GM19025 (cell line): ENCODE measurements at regions not wholly inside any gene's neighbourhood (a gene's known extent, or its start where the extent isn't known, plus 50 kb on each side); places are given as distances from the start of the nearest gene placed in this dataset.
"Not testable (repeated sequence)": the region's sequence is repeated elsewhere in the genome, so short reads cannot be mapped to it uniquely, and the experiment has no call there.

Source experiments
- ATAC-seq: cut with Tn5 transposase; IDR thresholded peaks from one replicate; pipeline ENCODE4 v1.9.1; 2021; ENCODE audit warnings: mild to moderate bottlenecking, low read depth, moderate library complexity; ENCODE audit not compliant: unreplicated experiment

DNA sequence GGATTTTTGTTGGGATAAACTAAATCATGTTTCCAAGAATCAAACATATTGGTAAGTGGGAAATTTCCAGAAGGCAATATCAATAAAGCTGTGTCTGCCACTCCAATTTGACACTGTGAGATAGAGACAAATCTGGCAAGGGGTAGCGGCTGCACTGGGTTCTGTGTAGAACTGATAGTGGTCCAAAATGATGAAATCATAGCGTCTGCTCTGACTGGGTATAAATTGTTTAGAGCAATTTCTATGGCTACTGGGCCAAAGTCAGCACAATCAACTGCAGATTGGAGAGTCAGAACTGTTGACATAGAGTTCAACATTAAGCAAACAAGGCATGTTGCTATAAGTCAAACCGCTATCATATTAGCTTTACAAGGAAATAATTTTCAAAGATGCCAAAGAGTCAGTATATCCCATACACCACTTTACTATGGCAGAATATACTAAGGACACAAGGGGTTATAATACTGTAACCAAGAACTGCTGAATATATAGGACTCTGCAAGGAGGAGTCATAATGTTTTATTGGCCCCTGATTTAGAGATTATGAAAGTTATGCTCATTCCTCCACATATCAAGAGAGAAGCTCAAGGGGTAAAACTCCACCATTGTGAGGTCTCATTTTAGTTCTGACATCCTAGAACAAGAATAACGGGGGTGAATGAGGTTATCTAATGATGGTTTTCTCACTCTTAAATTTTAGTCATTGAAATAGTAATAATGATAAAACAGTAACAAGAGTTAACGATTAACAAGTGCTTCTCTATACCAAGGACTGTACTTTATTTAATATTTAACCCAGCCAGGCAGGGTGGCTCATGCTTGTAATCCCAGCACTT, 309.7 kb upstream of the GADL1 start:
- no peak for ATAC-seq

DNA sequence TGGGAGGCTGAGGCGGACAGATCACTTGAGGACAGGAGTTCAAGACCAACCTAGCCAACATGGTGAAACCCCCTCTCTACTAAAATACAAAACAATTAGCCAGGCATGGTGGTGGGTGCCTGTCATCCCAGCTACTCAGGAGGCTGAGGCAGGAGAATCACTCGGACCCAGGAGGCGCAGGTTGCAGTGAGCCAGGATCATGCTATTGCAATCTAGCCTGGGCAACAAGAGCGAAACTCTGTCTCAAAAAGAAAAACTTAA, 310.3 kb upstream of the GADL1 start:
- ATAC-seq: not testable (repeated sequence)

DNA sequence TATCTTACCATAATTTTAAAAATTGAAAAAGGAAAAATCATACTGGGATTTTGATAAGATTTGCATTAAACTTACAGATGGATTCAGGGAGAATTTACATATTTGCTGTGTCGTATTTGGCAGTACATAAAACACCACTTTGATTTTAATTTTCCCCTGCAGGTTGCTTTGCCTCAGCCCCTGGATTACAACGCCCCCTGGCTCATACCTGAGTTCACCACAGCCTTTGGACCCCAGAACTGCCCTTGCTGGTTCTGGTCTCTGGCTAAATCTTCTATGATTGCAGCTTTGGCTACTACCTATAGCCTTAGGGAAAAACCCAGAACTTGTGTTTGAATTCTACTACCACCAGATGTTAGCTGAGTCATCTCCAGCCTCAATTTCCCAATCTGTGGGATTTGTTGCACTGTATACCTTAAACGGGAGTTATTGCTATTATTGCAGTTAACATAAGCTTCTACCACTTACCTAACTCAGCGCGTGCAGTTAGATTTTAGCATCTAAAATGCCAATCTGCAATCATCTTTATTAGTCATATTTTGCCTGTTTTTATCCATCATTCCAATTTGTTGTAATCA, 315.7 kb upstream of the GADL1 start:
- ATAC-seq: no peak

DNA sequence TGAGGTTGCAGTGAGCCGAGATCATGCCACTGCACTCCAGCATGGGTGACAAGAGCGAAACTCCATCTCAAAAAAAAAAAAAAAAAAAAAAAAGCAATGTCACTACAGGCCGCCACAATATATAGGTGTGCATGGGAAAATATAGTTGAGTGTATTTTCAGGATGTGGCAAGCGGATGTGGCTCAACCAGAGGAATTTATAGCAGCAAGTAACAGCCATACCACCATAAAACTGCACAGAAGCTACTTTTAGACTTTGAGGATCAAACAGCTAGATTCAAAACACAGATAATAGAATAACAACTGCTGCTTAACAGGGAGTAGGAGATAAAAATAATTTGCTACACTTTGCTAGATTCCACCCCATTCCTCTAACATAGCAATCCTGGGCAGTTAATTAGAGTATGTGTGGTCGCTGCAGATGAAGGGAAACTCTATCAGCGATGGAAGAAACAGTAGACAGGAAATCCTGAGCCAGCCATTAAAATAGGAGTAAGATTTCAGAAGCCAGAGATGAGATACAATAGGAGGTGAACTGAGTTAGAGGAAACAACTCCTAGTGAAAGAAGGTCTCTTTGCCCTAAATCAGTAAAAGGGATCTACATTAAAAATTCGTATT, 318.7 kb upstream of the STT3B start:
- no peak for ATAC-seq

DNA sequence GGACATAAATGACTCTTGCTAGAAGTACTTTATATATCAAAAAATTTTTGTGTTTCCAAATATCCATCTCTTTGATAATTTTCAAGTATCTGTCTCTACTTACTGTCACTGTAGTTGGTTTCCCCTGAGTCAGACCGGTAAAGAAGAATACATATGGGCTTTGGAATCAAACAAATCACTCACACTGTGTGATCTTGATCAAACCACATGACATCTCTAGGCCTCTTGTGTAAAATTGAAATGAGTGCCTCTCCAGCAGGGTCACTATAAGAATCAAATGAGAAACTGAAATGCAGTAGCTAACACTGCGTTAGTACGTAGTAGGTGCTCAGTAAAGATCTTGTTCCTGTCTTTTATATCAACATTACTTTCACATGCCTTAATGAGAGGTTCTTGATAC, 314.6 kb upstream of the STT3B start:
- ATAC-seq: no peak

DNA sequence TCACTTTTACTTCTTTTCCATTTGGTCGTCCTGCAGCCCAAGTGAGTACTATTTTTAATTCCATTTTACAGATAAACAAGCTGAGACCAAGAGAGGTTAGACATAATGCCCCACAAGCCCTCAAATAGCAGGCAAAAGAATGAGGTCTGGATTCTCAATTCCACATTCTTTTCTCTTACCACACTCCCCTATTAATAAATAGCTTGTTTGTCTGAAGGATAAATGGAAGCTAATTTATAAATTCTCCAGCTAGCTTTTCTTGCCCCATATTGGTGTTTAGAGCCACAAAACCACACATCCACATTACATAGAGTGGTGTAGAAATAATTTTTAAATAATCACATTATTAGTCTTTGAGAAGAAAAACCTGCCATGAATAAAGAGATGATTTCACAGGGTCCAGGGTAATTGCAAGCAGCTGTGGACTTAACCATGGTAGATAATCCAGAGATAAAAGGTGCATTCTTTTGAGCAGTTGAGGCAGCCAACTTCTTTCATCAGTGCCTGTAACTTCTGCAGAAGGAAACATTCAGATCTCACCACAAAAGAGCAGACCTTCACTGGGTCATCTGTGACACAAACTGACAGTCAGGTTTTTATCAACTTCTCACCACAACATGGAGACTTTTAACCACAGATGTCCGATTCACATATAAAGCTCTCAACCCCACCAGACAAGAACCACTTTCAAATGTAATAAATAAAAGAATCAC, 313.4 kb upstream of the STT3B start:
- ATAC-seq: no peak

DNA sequence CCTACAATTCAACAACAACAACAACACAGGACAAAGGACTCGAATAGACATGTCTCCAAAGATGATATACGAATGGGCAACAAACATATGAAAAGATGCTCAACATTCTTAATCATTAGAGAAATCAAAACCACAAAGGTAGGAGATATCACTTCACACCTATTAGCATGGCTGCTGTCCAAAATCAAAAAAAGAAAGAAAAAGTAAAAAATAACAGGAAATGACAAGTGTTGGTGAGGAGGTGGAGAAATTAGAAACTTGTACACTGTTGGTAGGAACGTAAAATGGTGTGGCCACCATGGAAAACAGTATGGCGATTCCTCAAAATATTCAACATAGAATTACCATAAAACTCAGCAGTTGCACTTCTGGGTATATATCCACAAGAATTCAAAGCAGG, 312.3 kb upstream of the STT3B start:
- ATAC-seq: no peak

DNA sequence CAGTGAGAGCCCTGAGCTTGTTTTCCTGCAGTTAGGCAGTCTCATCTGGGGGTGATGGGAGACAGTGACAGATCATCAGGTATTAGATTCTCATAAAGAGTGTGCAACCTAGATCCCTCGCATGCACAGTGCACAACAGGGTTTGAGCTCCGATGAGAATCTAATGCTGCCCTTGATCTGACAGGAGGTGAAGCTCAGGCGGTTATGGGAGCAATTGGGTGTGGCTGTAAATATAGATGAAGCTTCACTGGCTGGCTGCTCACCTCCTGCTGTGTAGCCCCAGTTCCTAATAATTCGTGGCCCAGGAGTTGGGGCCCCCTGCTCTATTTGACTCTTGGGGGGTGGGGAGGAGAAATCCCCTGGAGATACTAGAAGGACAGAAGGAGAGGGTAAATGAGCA, 309.4 kb upstream of the STT3B start:
- ATAC-seq: no peak

DNA sequence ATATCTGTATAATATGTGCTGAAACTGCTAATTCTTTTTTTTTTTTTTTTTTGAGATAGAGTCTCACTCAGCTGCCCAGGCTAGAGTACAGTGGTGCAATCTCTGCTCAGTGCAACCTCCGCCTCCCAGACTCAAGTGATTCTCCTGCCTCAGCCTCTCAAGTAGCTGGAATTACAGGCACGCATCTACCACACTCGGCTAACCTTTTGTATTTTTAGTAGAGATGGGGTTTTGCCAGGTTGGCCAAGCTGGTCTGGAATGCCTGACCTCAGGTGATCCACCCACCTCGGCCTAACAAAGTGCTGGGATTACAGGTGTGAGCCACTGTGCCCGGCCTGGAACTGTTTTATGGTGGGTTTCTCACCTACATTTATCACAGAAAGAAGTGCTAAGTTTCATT, 307.8 kb upstream of the STT3B start:
- no peak for ATAC-seq

DNA sequence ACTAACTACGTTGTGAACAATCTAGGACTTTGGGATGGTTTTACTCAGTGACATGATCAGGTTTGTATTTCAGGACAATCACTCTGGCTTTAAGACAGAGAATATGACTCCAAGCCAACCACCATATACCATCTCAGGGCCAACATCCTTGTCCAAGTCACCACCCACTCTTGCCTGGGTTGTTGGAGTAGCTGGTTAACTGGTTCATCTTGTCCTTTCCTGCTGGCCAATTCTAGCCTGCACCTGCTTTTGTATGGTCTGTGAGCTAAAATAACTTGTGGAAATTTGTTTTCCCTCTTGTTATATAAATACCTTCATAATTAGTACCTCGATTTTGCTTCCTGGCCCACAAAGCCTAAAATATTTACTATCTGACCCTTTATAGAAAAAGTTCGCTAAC, 306.8 kb upstream of the STT3B start:
- ATAC-seq: no peak

DNA sequence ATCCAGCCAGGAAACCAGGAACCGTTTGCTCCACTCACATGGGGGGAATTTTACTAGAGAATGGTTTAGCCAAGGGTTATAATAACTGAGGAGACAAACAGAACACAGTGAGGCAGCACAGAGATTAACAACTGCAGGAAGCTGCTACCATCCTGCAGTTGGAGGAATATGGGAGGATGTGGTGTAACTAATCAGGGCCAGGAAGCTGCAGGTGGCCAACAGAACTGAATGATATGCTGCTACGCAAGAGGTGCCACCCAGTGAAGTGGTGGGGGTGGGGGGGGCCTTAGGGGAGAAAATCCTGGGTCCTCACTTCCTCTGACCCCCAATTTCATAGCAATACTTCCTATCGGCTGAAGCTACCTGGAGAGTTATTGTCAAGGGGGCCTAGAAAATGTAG, 306.4 kb upstream of the STT3B start:
- ATAC-seq: no peak

DNA sequence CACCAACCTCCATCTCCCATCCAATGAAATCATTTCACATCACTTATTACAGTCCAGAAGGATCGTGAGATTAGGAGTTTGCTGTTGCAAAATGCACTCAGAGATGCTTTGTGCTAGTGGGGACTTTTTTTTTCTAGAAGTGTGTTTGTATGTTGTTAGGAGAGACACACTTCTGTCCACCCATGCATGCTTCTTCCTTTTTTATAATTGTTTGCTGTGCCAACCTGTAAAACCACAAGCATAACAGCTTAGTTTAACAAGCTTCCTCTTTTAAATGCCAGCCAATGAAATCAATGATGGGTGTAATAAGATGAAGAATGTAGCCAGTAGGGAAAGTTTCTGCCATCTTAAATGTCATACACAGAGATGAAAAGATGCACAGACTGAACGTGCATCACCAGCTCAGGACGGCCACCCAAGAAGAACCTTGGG, 305.6 kb upstream of the STT3B start:
- ATAC-seq: no peak

DNA sequence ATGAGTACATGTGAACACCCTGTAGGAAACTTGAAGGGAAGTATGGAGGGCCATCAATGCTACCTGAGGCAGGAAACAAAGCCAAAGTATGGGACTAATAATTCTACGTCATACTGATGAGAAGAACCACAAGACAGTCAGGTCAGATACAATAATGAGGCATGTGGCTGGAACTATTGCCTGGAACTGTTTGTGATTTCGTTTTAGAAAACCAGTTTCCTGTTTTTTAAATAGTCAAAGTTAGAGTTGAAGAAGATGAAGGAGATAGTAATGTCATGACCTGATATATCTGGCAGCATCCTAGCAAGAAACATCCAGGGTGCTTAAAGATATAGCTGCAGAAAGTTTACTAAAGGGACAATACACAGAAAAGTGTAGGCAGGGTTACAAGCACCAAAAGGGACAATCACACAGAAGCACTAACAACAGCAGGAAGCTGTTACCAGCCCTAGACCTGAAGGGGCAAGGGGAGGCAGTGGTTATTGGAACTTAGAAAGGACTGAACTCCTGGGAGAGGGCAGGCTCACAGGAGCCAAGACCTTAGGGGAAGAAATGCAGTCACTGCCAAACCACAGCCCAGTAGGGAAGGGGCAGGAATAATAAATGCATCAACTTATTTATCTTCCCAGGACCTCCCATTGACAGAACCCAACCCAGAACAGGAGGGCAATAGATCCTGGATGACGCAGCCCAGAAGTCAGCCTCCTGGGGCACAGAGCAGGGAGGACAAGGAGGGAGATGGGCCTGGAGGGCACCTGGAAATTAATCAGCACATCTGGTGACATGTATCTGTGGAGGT, 302.1 kb upstream of the STT3B start:
- no peak for ATAC-seq

DNA sequence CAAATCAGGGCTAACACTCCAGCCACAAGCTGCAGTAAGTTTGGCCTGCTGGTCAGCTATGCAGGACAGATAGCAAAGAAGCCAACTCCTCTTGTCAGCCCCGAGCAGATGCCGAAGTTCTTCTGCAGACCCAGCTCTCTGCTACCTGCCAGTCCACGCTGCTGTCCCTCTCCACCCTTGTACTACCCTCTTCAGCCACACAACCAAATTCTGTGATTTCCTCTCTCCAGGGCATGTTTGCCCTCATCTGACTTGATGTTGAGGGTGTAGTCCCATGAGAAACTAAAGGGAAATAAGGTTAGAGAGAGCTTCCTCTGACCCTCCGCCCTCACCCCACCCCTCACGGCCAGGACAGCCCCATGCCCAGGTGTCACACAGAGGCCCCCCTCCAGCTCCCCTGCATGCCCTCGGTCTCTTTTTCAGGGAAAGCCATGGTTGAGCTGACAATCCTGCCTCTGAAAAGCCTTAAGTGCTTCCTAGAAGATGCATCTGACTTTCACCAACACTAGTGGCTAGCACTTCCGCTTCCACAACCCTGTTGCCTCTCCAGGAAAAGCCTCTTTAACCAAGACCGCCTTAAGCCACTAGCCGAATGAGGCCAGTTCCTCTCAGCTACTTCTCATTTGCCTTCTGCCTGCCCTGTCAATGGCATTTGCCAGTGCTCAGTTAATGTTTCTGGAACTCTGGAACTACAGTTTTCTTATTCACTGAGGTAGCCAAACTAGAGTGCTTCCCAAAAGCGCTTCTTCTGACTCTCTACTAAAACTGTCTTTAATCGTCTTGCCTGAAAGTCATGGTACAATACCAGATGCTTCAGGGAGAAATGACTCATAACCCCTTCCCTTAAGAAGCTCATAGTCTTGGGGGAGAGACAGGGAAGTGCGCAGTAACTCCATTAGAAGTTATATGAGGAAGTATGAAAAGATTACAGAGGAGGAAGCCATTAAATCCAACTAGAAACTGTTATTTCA, 300.4 kb upstream of the STT3B start:
- no peak for ATAC-seq

DNA sequence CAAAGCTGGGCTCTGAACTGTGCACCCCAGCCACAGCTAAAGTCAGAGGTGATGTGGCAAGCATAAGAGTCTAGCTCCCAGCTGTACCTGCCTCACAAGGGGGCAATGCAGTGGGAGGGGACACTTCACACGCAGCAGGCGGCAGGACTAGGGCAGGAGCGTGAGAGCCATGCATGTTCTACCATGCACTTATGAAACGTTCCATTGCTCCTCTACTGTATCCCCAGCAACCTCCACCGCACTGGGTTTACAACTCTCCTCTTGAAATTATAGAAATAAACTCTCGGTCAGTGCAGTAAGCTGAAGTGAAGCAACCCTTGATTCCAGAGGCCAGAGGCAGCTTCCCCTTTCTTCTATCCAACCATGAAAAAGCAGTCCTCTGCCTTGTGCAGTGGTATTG, 298.6 kb upstream of the STT3B start:
- ATAC-seq: no peak

DNA sequence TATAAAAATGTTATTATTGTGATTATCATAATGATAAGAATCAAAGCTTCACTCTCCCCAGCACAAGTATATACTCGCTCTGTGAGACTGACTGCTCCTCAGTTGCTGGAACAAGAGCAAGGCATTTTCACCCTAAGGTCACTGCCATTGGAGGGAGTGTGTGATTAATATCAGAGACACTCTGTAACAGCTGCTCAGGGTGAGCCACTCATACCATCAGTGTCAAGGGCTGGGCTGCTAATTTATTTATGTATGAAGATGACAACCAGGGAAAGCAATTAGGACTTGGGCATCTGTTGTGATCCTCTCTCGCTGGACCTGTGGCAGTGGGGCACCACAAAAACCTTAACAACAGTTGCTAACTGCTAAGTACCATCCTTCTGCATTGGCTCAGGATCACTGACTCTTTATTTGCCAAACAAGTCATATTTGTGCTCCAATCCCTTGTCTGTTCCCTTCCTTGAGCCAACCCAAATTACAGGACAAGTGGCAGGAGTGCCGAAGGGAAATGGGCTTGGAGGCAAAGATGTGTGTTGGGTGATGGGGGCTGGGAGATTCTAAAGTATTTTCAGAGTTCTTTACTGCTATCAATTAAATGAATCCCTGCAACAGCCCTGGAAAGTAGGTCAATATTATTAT, 297.5 kb upstream of the STT3B start:
- ATAC-seq: no peak

DNA sequence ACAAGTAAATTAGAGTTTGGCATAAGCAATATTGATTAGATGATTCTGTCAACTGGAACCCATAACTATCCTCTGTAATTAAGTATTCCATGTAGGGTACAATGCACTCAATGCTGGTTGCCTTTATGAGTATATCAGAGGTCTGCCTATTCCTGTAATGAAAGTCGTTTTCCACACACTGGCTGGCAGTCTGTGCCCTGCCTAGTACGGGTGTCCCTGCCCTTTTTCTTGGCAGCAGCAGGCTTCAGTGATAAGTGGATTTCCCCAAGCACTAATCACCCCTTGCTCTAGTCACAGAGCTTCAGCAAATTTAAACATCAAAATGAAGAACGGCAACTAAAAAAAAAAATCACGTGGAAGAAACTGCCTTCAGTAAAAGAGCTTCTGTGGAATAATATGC, 294.8 kb upstream of the STT3B start:
- no peak for ATAC-seq

DNA sequence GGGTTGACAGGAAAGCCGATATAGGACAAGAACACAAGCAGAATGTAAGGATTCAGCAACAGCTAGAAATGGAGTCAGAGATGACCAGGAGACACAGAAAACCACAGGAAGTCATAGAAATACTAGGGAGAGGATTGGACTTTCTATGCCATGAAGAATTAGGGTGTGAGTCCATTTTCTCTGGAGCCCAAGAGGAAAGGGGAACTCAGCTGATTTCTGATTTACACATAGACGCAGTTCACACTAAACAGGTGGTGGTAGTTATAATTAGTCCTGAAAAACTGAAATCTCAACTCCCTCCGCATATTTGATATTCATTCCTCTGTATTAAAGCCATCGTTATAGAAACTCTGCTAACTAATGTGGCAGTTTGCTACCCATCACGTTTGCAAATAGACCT, 292.7 kb upstream of the STT3B start:
- ATAC-seq: no peak

DNA sequence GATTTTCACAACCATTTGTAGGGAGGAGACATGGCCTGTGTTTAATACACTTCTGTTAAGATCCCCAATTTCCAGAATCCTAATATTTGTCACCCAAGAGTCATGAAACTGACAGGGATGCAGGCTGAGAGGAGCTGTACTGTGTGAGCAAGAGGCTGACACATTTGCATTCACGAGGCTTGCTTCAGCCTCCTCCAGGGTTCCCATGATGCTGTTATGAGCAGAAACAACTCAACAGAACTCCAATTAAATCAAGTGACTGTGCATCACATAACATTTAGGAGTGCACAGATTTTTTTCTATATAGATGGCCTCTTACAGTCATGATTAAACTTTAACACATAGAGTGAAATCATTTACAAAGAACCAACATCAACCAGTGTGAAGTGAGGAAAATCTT, 292.3 kb upstream of the STT3B start:
- ATAC-seq: no peak
